HG02870 (cell line): ENCODE measurements at regions not wholly inside any gene's neighbourhood (a gene's known extent, or its start where the extent isn't known, plus 50 kb on each side); places are given as distances from the start of the nearest gene placed in this dataset.
"Not testable (repeated sequence)": the region's sequence is repeated elsewhere in the genome, so short reads cannot be mapped to it uniquely, and the experiment has no call there.

Experiments
- ATAC-seq: cut with Tn5 transposase; IDR thresholded peaks from one replicate; pipeline ENCODE4 v1.9.1; 2021; ENCODE audit warnings: mild to moderate bottlenecking, moderate library complexity; ENCODE audit not compliant: unreplicated experiment

DNA sequence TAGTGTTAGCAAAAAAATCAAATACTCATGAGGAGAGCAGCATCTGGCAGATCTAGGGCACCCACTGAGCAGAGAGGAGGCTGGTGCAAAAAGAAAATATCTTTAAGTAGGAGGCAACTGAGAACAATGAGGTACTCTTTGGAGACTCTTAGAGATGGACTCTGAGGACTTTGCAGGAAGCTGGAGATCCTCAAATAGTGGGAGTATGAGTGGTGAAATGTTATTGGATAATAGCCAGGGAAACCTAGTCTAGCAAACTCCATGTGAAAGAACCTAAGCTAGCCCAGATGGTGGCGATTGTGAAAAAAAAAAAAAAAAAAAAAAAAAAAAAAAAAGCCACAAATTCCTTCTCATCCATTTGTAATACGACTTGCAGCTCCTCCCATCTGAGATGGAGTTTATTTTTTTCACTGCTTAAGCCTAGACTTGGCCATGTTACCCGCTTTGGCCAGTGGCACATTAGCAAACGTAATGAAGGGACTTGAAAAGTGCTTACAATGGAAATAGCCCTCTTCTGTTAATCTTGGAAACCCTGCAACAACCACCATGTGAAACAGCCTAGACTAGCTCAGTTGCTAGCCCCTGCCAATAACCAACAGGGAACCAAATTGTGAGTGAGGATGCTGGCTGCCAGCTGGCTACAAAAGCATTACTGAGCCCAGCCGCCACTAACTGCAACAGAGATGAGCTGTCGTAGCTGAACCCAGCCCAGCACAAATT, 476.2 kb downstream of the KLF12 start:
- ATAC-seq, result no peak

GRCh38 chr13:73656863-73657262, 477.3 kb downstream of the KLF12 start:
- no peak for ATAC-seq

GRCh38 chr13:73653688-73654087, 480.5 kb downstream of the KLF12 start:
- no peak for ATAC-seq

DNA sequence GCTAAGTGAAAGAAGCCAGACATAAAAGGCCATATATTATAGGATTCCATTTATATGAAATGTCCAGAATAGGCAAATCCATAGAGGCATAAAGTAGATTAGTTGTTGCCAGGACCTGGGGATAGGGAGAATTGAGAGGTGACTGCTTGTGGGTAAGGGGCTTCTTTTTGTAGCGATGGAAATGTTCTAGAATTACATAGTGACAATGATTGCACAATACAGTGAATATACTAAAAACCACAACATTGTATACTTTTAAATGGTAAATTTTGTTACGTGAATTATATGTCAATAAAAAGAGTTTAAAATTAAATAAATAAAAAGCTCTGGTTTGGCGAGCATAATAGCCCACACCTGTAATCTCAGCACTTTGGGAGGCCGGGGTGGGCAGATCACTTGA, 486.8 kb downstream of the KLF12 start:
- no peak for ATAC-seq

GRCh38 chr13:73640476-73641179, 493.6 kb downstream of the KLF12 start:
- ATAC-seq, result not testable (repeated sequence)

GRCh38 chr13:73635166-73635787, 498.9 kb downstream of the KLF12 start:
- ATAC-seq, result no peak

- ATAC-seq, result no peak
Observed at GRCh38 chr13:73633817-73634460, 500.3 kb downstream of the KLF12 start.

- ATAC-seq, result no peak
Observed at GRCh38 chr13:73631411-73631810, 502.8 kb downstream of the KLF12 start.

DNA sequence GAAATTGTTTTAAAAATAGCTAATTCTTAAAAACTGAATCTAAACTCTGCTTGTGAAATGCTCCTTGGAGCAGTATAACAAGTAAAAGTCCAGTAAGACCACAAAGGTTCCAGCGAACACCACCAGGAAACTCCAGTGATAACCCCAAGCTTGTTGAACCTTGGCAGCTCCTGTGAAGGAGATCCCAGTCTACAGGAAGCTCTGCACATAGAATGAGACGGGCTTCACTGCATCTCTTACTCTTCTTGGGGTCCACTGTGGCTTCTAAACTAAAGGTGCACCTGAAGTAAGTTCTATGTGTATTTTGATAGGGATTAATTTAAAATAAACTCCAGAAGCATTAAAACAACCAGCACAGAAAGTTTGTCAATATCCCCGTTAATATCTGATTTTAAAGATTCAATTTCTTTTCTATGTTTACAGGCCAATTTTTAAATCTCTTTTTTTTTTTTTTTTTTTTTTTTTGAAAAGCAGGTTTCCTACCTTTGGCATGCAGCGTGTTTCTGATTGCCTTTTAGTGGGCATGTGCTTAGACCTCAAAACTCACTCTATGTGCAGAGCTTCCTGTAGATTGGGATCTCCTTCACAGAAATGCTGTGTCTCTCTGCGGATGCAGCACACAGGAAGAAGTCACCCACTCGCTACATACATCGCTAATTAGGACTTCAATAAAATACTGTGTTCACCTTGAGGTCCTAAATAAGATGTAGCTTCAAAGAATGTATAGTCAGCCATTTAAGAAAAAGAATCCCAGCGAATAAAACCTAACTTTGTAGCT, 508.5 kb downstream of the KLF12 start:
- no peak for ATAC-seq

GRCh38 chr13:73623281-73623680, 510.9 kb downstream of the KLF12 start:
- no peak for ATAC-seq

DNA sequence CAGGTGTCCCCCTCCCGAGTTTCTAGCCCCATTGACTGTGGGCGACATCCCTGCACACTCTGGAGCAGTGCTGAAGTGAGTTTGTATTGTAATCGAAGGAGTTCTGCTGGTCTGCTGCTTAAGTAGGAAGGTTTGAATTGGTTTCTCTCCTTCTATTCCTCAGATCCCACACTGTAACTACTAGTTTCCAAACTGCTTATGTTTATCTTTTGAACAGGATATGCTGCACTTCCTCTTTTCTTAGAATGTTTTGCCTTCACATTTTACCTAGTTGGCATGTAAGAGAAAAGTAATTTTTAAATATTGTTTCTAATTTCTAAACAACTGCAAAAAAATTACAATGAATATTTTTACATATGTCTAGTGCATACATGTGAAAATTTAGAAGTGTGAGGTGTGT, 511.8 kb downstream of the KLF12 start:
- no peak for ATAC-seq

DNA sequence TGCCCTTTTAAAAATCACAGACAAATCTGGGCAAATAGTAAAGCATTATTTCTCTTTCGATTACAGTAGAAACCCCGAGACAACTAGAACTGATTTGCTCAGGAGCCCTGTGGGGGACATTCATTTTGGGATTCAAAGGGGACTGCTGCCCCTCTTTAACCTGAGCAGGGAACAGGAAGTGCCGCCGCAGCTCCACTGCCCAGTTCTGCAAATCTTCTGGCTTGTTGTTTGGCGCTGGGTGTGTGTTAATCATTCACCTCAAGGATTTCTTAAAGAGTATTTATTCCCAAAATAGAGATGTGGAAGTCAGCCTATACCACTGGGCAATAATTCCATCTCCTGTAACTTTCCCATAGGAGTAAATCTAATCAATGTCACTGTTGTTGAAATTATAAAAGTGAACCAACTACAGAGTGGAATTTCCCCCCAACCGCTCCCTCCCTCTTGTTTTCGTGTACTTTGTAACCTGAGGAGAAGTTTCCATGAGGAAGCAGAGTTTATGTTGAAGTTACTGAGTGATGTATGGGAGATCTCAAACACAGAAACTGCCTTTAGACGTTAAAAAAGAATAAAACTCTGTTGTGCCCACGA, 515.8 kb downstream of the KLF12 start:
- ATAC-seq, result no peak

DNA sequence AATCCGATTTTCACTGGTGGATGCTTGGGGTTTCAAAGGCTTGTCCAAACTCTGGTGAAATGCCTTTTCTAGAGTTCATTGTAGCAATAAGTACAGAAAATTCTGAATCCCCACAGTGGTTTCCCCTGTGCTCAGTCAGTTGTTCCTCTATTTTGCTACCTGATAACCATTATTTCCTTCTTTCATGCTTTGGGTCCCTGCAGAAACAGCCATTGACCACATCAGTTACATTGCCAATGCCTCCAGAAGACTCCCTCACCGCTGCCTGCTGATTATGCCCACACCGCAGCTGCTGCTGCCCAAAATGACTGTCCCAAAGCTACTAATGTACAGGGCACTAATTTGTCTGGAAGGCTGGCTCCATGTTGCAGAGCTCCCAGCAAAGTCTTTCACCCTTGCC, 517.3 kb downstream of the KLF12 start:
- no peak for ATAC-seq

GRCh38 chr13:73610799-73611592, 523.2 kb downstream of the KLF12 start:
- ATAC-seq, result no peak

DNA sequence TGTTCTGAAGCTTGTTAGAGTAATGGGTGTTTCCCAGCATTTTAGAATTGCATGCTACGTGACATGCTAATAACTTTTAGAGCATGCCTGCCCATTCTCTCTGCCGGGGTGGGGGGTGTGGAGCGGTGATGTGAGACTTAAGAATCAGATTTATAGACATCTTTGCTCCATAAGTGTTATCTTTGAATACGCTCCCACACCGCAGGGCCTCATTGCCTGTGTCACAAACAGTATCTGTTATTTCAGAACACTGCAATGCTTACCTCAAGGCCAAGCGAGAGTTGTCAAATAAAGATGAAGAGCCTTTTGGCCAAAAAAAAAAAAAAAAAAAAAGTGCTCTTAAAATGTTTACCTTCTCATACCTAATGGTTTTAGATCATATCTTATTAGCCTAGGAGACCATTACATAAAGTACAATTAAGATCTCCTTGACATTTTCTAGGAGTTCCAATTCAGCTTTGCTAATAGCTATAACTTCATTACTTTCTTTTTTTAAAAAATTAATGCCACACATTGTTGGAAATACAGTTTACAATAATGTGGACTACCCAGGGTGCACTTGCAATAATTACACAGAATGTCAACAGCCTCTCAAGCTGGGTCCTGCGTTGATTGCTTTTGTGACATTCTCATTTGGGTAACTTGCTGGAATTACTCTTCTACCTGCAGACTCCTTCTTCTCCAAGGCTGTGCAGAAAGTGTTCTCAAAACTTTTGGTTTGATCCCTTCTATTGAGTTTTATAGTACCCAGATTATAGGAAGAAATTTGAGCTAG, 525.3 kb downstream of the KLF12 start:
- no peak for ATAC-seq

DNA sequence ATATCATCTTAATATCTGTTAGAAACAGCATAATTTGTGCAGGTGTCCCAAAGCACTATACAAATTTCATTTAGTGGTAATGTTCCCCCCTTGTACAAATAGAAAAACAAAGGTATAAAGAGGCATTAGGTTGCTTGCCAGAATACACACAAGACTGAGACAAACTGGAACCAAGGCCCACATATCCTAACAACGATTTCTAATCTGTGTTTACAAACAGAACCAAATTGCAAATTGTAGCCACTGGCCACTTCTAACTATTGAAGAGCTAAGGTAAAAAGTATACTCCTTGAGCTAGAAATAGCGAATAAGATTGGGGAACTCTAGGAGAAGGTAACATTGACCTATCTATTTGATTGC, 526.1 kb downstream of the KLF12 start:
- ATAC-seq, result no peak

- no peak for ATAC-seq
Observed at GRCh38 chr13:73607489-73608156, 526.6 kb downstream of the KLF12 start.

- no peak for ATAC-seq
Observed at GRCh38 chr13:73603646-73604045, 530.6 kb downstream of the KLF12 start.
